ENCODE measurements at regions not wholly inside any gene's neighbourhood (a gene's known extent, or its start where the extent isn't known, plus 50 kb on each side); places are given as distances from the start of the nearest gene placed in this dataset.

- intact Hi-C loops (cut with DNase I; ENCODE audit: low total_unique reads), result no loop called here
- no peaks in the 10 kb centered on the region for H3K36me3 ChIP-seq (ENCODE audit: low read depth, missing control alignments)
- DNase-seq, result no peak
Measured at GRCh38 chrY:20967828-20968227, 211.9 kb downstream of the RPS4Y2 start.

GRCh38 chrY:20968237-20968636, 212.3 kb downstream of the RPS4Y2 start:
- H3K4me3 ChIP-seq, result no peak overlapping the region
- WGBS, 2 donors, result 38 to 71% methylated on average over 1 of the region's 1 CpG
- H3K27ac ChIP-seq, result no peak overlapping the region
- intact Hi-C loops (cut with DNase I; ENCODE audit: low total_unique reads), result no loop called here
- no peaks in the 10 kb centered on the region for H3K4me1 ChIP-seq
- no peaks in the 10 kb centered on the region for H3K9me3 ChIP-seq
- H3K36me3 ChIP-seq (ENCODE audit: low read depth, missing control alignments), result no peaks in the 10 kb centered on the region
- no peak for TF ChIP-seq POLR2A (IDR thresholded peaks at IDR 0.05)
- no peak for TF ChIP-seq CTCF (IDR thresholded peaks at IDR 0.05)
- H3K27me3 ChIP-seq, result no peaks in the 10 kb centered on the region
- DNase-seq, result no peak

More at GRCh38 chrY:20967828-20968227, 211.9 kb downstream of the RPS4Y2 start:
- Histone ChIP-seq H3K9me3 (no peaks in the 10 kb centered on the region), H3K4me3 (no peak overlapping the region), H3K4me1 (no peaks in the 10 kb centered on the region), H3K27me3 (no peaks in the 10 kb centered on the region), H3K27ac (no peak overlapping the region)
- no peak for TF ChIP-seq CTCF (IDR thresholded peaks at IDR 0.05)
- TF ChIP-seq POLR2A (IDR thresholded peaks at IDR 0.05), result no peak

GRCh38 chrY:20971371-20971770, 215.5 kb downstream of the RPS4Y2 start:
- TF ChIP-seq POLR2A (IDR thresholded peaks at IDR 0.05), result no peak
- TF ChIP-seq CTCF (IDR thresholded peaks at IDR 0.05), result no peak
- Histone ChIP-seq H3K9me3 (no peaks in the 10 kb centered on the region), H3K27ac (no peak overlapping the region), H3K36me3 (ENCODE audit: low read depth, missing control alignments) (no peaks in the 10 kb centered on the region), H3K4me3 (no peak overlapping the region), H3K4me1 (no peaks in the 10 kb centered on the region), H3K27me3 (no peaks in the 10 kb centered on the region)
- DNase-seq, result no peak
- intact Hi-C loops (cut with DNase I; ENCODE audit: low total_unique reads), result no loop called here

GRCh38 chrY:20986037-20986436, 230.1 kb downstream of the RPS4Y2 start:
- no peak overlapping the region for H3K4me3 ChIP-seq
- H3K27ac ChIP-seq, result no peak overlapping the region
- intact Hi-C loops (cut with DNase I; ENCODE audit: low total_unique reads), result no loop called here
- no peaks in the 10 kb centered on the region for H3K36me3 ChIP-seq (ENCODE audit: low read depth, missing control alignments)
- H3K27me3 ChIP-seq, result no peaks in the 10 kb centered on the region
- H3K9me3 ChIP-seq, result no peaks in the 10 kb centered on the region
- no peak for TF ChIP-seq POLR2A (IDR thresholded peaks at IDR 0.05)
- no peak for TF ChIP-seq CTCF (IDR thresholded peaks at IDR 0.05)
- DNase-seq, result no peak
- 62 to 67% methylated on average over 1 of the region's 1 CpG for WGBS, 2 donors
- H3K4me1 ChIP-seq, result no peaks in the 10 kb centered on the region

GRCh38 chrY:20990123-20990522, 234.2 kb downstream of the RPS4Y2 start:
- WGBS, 2 donors, result 57 to 73% methylated on average over 1 of the region's 1 CpG
- H3K27me3 ChIP-seq, result no peaks in the 10 kb centered on the region
- DNase-seq, result no peak
- no peak overlapping the region for H3K27ac ChIP-seq
- H3K36me3 ChIP-seq (ENCODE audit: low read depth, missing control alignments), result no peaks in the 10 kb centered on the region
- H3K4me3 ChIP-seq, result no peak overlapping the region
- intact Hi-C loops (cut with DNase I; ENCODE audit: low total_unique reads), result no loop called here
- no peak for TF ChIP-seq CTCF (IDR thresholded peaks at IDR 0.05)
- no peak for TF ChIP-seq POLR2A (IDR thresholded peaks at IDR 0.05)
- no peaks in the 10 kb centered on the region for H3K4me1 ChIP-seq
- no peaks in the 10 kb centered on the region for H3K9me3 ChIP-seq
